ENCODE measurements at regions not wholly inside any gene's neighbourhood (a gene's known extent, or its start where the extent isn't known, plus 50 kb on each side); places are given as distances from the start of the nearest gene placed in this dataset.
"Not testable (repeated sequence)": the region's sequence is repeated elsewhere in the genome, so short reads cannot be mapped to it uniquely, and the experiment has no call there.

DNA sequence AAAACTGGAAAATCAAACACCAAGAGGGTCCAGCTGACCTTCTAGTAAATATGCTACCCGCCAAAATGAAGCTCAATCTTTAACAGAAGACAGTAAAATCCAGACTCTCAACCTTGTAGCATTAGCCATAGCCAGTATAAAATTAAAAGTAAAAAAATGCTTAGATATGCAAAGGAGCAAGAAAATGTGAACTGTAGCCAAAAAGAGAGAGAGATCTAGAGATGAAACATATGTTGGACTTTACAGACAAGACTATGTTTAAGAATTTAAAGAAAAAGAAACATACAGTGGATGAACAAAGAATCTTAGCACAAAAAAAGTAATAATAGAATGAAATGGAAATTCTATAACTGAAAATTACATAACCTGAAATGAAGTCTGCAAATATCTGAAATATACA, 344.5 kb downstream of the LRATD1 start:
- no peak for DNase-seq (ENCODE audit: low spot score)

DNA sequence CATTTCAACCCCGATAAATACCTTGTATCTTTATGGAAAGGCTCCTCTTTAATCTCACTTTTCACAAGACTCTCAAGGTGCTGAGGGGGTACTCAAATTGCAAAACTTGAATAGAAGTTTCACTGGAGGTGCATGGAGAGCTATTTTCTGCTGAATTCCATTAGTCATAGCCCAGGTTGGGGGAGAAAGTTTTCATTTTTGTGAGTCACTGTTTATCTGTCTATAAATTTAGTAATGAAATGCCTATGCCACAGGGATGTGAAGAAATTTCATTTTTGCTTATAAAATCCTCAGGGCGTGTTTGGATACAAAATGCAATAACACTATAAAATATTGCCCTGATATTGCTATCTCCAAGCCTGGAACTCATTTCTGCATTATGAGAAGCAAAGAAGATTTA, 346.3 kb downstream of the LRATD1 start:
- DNase-seq (ENCODE audit: low spot score) = no peak

GRCh38 chr2:14982790-14983189, 350.3 kb downstream of the LRATD1 start:
- DNase-seq (ENCODE audit: low spot score) = no peak

DNA sequence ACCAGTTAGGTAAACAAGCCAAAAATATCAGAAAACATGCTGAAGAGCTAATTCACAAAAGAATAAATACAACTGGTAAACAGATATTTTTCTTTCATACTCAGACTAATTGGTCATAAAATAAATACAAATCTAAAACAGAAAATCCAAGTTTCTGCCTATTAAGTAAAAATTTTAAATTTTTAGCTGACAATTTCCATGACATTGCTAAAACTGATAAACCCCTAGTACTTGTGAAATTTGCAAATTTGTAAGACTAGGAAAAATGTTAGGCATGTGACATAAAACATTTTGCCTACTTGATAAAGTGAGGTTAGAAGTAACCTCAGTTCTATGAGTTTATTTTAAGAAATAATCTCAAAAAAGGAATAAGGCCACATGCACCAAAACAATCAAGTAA, 356.1 kb downstream of the LRATD1 start:
- DNase-seq (ENCODE audit: low spot score) = no peak

- DNase-seq (ENCODE audit: low spot score) = no peak
Observed at GRCh38 chr2:14991723-14992122, 359.2 kb downstream of the LRATD1 start.

GRCh38 chr2:14994721-14995120, 362.2 kb downstream of the LRATD1 start:
- no peak for DNase-seq (ENCODE audit: low spot score)

DNA sequence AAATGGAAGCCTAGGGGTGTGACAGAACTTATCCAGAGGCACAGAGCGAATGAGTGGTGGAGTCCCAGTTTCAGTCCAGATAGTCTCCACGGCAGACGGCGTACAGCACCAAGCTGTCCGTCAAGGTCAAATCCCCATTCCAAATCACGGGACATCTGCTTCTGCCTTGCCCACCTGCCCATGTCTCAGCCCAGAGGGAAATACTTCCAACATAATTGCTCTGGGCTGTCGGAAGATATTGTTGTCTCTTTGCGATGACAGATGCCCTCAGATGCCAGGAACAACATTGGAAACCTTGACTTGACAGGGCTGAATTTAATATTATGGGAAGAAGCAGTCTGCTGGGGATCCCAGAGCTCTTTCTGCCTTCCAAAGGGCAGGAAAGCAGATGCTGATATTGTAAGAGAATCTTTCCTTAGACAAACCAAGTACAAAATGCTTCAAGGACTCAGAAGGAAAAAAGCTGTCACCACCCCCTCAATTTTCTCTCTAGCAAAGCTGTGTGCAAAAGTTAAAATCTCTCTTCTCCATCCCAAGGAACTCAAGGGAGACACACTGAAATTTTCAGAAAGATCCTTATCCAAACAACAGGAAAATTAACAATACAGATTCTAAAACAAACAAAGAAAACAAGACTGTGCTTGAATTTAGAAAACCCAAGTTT, 364.0 kb downstream of the LRATD1 start:
- DNase-seq (ENCODE audit: low spot score) = no peak

DNA sequence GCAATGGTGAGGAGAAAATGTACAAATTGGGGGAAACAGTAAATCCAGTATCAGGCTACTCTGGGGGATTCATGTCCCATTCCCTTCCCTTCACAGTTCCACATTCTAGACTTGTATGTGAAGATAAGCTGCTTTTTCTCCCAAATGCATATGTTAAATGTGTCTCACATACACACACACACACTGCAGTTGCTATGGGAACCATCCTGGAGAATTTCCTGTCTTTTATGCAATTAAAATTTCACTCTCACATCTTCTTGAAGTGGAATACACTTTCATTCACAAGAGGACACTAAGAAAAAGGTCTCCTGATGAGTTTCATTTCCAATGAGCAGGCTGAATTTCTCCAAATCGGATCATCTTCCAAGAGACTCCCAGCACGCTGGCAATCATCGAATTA, 366.0 kb downstream of the LRATD1 start:
- DNase-seq (ENCODE audit: low spot score) = no peak

- DNase-seq (ENCODE audit: low spot score) = no peak
Observed at GRCh38 chr2:14999114-14999661, 366.7 kb downstream of the LRATD1 start.

- DNase-seq (ENCODE audit: low spot score) = not testable (repeated sequence)
Observed at GRCh38 chr2:15002519-15002918, 370.0 kb downstream of the LRATD1 start.

- DNase-seq (ENCODE audit: low spot score) = no peak
Observed at GRCh38 chr2:15006667-15007066, 374.1 kb downstream of the LRATD1 start.

DNA sequence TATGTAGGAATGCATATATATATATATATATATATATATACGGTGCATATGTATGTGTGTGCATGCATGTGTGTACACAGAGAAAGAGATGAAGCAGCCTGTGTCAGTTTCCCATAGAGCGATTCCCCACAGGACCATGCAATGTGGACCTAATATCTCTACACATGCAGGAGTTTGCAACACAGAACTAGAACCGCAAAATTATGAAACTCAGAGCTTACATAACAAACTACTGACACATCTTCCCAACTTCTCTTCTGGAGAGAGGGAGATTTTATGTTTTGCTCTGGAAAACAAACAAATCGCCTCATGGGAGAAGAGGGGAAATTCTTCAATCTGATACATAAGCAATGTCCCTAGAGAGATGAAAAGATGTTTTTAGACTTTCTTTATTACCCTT, 377.2 kb downstream of the LRATD1 start:
- no peak for DNase-seq (ENCODE audit: low spot score)

DNA sequence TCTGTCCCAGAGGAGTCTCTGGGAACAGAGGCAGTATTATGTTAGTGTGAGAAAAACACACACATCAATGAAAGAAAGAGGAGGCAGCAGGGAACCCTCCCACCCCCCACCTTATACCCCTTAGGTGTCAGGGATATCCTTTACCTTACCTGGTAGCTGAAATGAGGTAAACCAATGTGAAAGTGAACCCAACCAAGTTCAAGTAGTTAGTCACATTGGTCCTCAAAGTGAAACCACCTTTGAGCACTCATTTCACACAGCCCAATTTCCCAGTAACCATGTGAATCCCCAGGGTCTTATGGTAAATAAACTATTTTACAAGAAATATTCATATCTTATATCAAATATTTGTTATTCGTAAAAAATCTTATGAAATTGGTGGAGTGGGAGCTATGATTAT, 377.8 kb downstream of the LRATD1 start:
- no peak for DNase-seq (ENCODE audit: low spot score)

- no peak for DNase-seq (ENCODE audit: low spot score)
Observed at GRCh38 chr2:15018814-15019213, 386.3 kb downstream of the LRATD1 start.

GRCh38 chr2:15023221-15023620, 390.7 kb downstream of the LRATD1 start:
- DNase-seq (ENCODE audit: low spot score) = no peak

DNA sequence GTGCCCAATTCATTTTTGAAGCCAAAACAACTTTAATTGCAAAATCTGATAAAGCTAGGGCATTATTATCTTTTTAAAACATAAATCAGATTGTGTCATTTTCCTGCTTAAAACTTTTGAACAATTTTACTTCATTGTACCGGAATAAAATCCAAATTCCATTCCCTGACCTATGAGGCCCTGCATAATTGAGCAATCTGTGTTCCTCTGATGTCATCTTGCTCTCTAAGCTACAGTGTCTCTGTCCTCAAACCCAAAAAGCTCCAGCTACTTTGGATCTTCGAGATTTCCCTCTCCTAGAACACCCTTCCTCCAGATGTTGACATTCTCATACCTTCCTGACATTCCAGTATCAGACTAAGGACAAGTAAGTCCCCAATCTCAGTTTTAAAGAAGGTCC, 395.9 kb downstream of the LRATD1 start:
- no peak for DNase-seq (ENCODE audit: low spot score)

GRCh38 chr2:15031745-15032240, 399.3 kb downstream of the LRATD1 start:
- no peak for DNase-seq (ENCODE audit: low spot score)

- no peak for DNase-seq (ENCODE audit: low spot score)
Observed at GRCh38 chr2:15034246-15034645, 401.7 kb downstream of the LRATD1 start.

DNA sequence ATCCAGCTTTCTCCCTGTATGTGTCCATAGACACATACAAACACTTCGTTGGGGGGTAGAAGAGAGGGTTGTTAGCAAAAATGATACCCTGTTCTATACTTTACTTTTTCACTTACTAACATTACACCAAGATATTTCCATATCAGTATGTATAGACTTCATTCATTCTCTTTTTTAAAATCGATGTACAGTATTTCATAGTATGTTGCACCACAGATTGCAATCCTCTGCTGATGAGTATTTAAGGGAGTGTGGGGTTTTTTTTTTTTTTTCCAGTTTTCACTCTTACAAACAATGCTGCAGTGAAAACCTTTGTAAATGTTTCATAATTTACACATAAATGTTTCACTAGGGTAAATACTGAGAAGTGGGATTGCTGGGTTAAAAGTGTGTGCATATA, 402.3 kb downstream of the LRATD1 start:
- DNase-seq (ENCODE audit: low spot score) = no peak

- DNase-seq (ENCODE audit: low spot score) = no peak
Observed at GRCh38 chr2:15038366-15039364, 406.1 kb downstream of the LRATD1 start.

DNA sequence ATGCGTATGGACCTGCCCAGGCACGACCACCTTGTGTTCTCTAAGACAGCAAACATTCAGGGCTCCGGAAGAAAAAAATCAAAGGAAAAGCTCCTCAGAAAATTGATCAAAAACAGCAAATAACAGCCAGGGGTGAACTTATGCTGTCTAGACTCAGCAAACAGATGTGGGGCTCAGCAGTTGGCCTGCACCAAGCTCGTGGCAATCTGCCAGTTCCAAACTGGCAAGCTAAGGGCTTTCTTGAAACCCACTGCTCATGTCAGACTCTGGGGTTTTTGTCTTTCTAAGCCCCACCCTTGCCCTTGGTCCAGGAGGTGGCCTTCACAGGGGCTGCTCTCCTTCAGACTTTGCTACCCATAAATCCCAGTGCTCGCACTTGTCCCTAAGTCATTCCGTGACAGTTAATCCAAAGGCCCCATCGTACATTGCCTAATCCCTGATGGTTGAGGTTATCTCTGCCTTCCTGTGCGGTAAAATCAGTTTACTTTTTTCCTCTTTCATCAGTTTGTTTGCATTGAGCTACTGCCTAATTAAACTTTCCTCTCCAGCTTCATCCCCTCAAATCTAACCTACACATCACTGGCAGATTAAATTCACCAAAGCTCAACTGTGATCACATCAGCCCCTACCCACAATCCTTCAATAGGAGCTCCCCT, 408.0 kb downstream of the LRATD1 start:
- no peak for DNase-seq (ENCODE audit: low spot score)

DNA sequence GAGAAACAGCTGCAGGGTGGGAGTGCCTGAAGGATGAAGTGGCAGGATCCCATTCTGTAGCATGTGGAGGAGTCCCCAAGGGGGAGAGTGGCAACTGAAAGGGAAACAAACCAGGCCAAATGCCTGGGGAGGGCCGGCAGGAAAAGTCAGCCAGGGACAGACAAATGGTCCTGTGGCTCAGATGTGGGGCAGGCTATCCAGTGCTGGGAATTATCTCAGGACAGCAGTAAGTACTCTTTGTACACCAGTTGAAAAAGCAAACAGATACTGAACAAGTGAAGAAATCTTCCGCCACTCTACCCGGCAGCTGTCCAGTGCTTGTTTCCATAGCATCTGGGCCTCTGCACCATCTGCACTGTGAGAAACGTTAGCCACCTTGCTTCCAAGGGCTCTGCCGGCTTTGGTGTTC, 408.9 kb downstream of the LRATD1 start:
- DNase-seq (ENCODE audit: low spot score) = no peak

All from GM03348 (cell line).